Mucosa of stomach (tissue), 1 donor: ENCODE measurements at regions not wholly inside any gene's neighbourhood (a gene's known extent, or its start where the extent isn't known, plus 50 kb on each side); places are given as distances from the start of the nearest gene placed in this dataset.

Source experiments
- H3K27me3 ChIP-seq: one replicate; pipeline ENCODE4 v1.7.0; 2013; ENCODE audit warnings: mild to moderate bottlenecking, low read length; ENCODE audit not compliant: control insufficient read depth, insufficient read depth
- H3K36me3 ChIP-seq: one replicate; pipeline ENCODE4 v1.7.0; 2013; ENCODE audit warnings: low read length; ENCODE audit not compliant: control insufficient read depth, insufficient read depth
- H3K4me1 ChIP-seq: one replicate; pipeline ENCODE4 v1.7.0; 2013; ENCODE audit warnings: mild to moderate bottlenecking, low read length; ENCODE audit not compliant: control insufficient read depth, insufficient read depth
- H3K4me3 ChIP-seq: one replicate; pipeline ENCODE4 v1.7.0; 2013; ENCODE audit warnings: low read length
- H3K9ac ChIP-seq: one replicate; pipeline ENCODE4 v1.7.0; 2013; ENCODE audit warnings: mild to moderate bottlenecking, low read length, moderate library complexity
- H3K9me3 ChIP-seq: one replicate; pipeline ENCODE4 v1.7.0; 2013; ENCODE audit warnings: mild to moderate bottlenecking, low read length, moderate library complexity; ENCODE audit not compliant: control insufficient read depth
- donor health status: Pancreatic carcinoma.

DNA sequence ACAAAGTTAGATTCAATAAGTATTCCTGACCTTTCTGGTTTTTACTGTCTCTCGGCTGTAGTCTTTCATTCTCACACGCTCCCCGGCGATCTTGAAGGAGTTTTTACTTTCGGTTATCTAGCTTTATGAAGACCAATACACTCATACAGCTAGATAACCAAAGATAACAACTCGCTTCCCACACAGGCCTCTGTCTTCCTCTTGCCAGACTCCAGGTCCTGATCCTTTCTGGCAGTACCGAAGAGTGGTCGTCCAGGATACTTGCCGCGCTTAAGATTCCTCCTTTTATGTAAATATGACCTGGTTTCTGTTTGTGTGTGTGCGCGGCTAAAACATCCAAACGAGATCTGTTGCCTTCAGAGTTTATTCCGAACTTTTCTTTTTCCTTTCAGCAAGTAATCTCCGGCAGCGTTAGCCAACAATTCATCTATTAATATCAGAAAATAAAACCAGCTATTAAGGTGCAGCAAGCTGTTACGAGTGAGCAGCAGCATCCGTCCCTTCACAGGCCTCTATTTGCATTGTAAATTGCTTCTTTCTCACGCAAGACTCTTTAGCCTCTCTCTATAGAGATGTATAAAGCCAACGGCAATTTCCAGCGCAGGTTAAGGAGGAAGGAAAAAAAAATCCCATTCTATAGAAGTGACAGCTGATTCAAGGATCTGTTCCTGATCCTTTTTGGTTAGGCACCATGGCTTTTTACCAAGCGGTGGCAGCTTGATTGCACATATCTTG is 216.1 kb downstream of the MEF2C start:
- H3K9ac ChIP-seq = no peak overlapping the region
- H3K27me3 ChIP-seq = peaks cover 79% of the 10 kb centered on the region
- H3K4me3 ChIP-seq = no peak overlapping the region
- H3K4me1 ChIP-seq = no peaks in the 10 kb centered on the region
- H3K36me3 ChIP-seq = no peaks in the 10 kb centered on the region
- no peaks in the 10 kb centered on the region for H3K9me3 ChIP-seq

DNA sequence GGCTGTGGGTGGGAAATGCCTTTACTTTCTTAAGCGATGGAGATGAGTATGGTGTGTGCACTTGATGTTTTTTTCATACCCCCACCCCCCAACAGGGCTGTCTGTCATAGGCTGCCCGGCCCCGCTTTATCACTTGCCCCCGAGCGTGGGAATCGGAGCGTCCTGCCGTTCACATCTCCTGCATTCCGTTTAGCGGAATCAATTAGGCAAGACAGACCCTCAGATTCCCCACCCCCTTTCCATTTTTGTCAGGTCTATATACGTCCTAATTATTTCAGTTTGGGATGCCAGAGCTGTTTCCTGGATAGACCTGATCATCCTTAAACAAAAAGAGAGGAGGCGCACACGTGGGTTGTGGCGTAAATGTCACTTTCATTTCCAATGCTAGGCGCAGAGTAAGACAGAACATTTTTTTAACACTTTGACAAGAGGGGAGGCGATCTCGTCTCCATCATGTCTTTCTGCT is 217.2 kb downstream of the MEF2C start:
- H3K27me3 ChIP-seq = peaks cover 82% of the 10 kb centered on the region
- H3K4me1 ChIP-seq = peaks cover 6% of the 10 kb centered on the region
- no peaks in the 10 kb centered on the region for H3K36me3 ChIP-seq
- no peak overlapping the region for H3K4me3 ChIP-seq
- H3K9me3 ChIP-seq = no peaks in the 10 kb centered on the region
- H3K9ac ChIP-seq = no peak overlapping the region

DNA sequence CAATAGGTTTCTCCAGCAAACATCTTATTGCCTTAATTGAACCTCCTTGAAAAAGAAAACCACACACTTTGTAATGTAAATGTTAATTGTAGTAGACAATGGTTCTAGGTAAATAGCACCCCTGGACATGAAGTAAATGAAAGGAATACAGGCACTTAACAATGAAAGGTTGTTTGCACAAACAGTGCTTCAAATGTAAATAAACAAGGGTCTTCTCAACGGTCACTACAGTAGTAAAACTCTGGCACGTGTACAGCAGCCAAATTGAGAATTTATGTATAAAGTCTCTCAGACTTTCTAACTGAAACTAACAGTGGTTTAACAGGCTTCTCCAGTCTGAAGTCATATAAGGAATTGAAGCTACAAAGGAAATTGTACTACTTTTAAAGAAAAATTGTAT is 218.3 kb downstream of the MEF2C start:
- H3K4me3 ChIP-seq = no peak overlapping the region
- peaks cover 84% of the 10 kb centered on the region for H3K27me3 ChIP-seq
- H3K9ac ChIP-seq = no peak overlapping the region

DNA sequence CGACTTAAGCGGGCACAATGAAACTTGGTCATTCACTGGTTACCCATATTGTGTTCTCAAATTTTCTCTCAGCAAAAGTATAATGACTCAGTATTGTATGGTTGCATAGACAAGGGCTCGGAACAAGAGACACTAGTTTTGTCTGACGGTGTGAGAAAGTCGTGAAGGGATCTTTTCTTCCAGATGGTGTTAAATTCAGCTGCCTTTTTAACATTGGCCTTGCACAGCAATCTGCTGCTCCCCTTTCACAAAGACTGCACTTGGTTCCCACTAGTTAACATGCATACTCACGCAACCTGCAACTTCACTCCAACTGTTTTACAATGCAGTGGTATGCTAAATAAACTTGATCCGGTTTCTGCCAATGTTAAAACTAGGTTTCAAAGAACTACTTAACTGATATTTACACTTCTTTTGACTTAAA is 219.2 kb downstream of the MEF2C start:
- peaks cover 10% of the 10 kb centered on the region for H3K4me1 ChIP-seq
- H3K9ac ChIP-seq = no peak overlapping the region
- H3K9me3 ChIP-seq = no peaks in the 10 kb centered on the region
- H3K27me3 ChIP-seq = peaks cover 88% of the 10 kb centered on the region
- no peak overlapping the region for H3K4me3 ChIP-seq
- no peaks in the 10 kb centered on the region for H3K36me3 ChIP-seq

More for the DNA sequence above, 218.3 kb downstream of the MEF2C start:
- H3K4me1 ChIP-seq = peaks cover 10% of the 10 kb centered on the region
- H3K36me3 ChIP-seq = no peaks in the 10 kb centered on the region
- no peaks in the 10 kb centered on the region for H3K9me3 ChIP-seq

DNA sequence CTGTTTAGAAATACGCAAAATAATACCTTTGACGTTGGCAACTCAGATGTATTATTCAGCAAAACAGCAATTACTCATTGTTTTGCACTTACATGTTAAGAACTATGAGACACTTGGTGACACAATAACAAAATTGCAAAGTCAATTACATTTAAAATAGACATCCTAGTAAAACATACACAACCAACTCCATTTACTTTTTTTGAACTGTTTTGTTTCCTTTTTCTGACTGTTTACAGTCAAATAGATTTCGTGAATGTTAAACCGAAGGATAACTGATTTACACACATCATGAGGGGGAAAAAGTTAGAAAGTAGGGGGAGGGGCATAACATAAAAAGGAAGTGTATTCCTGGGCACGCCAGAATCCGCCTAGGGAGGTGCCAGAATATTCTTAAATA is 220.1 kb downstream of the MEF2C start:
- Histone ChIP-seq H3K9me3 (no peaks in the 10 kb centered on the region), H3K4me1 (peaks cover 10% of the 10 kb centered on the region), H3K27me3 (peaks cover 87% of the 10 kb centered on the region), H3K9ac (no peak overlapping the region), H3K36me3 (no peaks in the 10 kb centered on the region), H3K4me3 (no peak overlapping the region)

DNA sequence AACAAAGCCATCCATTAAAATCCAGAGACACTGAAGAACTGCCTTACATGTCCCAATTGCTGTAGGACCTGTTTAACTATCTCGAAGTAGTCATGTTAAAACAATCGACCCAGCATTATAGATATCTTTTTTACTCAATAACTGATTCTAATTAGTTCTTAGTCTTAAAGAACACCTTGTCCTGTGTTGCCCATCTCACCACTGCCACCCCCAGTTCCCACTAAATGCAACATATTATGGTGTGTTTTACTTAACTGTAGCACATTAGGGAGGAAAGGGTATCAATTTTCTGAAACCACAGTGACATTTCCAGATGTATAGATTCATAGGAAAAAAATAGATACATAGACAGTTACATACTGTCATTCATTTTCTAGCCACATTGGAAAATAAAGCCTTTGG is 221.2 kb downstream of the MEF2C start:
- Histone ChIP-seq H3K36me3 (no peaks in the 10 kb centered on the region), H3K9me3 (no peaks in the 10 kb centered on the region), H3K4me1 (peaks cover 10% of the 10 kb centered on the region), H3K27me3 (peaks cover 77% of the 10 kb centered on the region), H3K4me3 (no peak overlapping the region), H3K9ac (no peak overlapping the region)

DNA sequence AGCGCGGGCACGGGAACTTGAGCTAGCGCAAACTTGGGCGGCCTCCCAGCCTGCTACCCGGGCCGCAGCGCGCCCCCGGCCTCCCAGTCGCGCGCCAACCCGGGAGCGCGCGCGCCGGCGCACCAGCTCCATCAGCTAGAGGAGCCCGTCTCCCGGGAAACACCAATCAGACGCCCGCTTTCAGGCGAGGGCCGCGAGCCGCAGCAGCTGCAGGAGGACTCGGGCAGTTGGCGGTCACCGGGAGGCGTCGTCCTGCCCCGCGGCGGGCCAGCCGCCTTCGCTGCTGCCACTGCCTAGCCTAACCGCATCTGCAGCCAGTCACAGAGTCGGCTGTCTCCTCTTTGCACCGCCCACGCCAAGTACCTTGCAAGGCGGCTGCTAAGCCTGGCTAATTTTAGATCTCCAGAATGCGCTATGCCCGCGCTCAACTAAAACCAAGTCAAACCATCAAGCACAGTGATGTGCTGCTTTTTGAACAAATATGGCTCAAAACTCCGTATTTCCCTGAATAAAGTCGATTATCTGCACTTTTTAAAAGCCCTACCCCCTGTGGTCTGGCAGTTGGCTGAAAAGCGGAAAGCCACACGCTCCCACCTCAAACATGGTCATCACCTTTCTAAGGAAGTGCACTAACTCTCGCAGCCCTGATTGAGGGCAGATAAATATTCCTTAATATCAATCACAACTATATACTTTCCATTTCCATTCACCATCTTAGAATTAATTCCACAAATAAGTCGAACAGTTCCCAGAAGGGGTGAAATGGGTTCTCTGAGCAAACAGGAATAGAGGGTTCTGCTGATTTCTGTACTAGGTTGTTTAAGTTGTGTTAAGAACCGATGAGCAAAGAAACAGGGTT is 221.8 kb downstream of the MEF2C start:
- Histone ChIP-seq H3K36me3 (no peaks in the 10 kb centered on the region), H3K4me1 (peaks cover 10% of the 10 kb centered on the region), H3K27me3 (peaks cover 71% of the 10 kb centered on the region), H3K4me3 (no peak overlapping the region), H3K9ac (no peak overlapping the region), H3K9me3 (no peaks in the 10 kb centered on the region)

GRCh38 chr5:88660264-88660946 is 222.6 kb downstream of the MEF2C start:
- H3K4me1 ChIP-seq = peaks cover 10% of the 10 kb centered on the region
- H3K4me3 ChIP-seq = no peak overlapping the region
- H3K27me3 ChIP-seq = peaks cover 63% of the 10 kb centered on the region
- no peak overlapping the region for H3K9ac ChIP-seq
- no peaks in the 10 kb centered on the region for H3K36me3 ChIP-seq
- H3K9me3 ChIP-seq = no peaks in the 10 kb centered on the region

DNA sequence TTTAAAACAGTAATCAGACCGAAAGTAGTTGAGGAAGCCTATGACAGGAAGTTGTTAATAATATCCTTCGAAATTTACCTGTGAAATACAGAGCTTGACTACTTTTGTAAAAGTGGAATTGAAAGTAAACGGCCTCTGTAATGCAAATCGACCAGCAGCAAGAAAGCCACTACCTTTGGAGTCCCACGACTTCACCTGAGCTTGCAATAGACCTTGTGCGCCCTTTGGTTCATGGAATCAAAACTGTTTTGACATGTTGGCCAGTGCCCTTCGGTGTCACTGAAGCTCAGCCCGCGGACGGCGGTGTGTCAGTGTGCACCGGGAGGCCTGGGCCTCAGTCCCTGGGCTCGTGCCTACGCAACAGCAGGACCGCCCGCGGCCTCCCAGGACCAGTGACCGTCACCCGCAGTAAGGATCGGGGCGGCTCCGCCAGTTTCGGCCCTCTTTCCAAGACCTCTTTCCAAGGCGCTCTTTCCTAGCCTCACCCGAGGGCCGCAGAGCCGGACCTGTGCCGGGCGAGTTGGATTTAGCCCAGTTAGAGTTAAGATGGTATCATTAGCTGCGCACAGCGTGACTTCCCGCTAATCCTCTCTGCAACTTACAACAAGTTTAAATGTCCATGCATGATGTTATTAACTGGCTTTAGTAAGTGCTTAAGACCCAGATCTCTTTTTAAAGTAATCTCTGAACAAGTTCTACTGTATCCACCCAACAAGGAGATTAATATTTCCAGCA is 223.3 kb downstream of the MEF2C start:
- peaks cover 56% of the 10 kb centered on the region for H3K27me3 ChIP-seq
- no peak overlapping the region for H3K4me3 ChIP-seq
- H3K9ac ChIP-seq = no peak overlapping the region

GRCh38 chr5:88658886-88659285 is 224.1 kb downstream of the MEF2C start:
- H3K9me3 ChIP-seq = no peaks in the 10 kb centered on the region
- peaks cover 51% of the 10 kb centered on the region for H3K27me3 ChIP-seq
- H3K36me3 ChIP-seq = no peaks in the 10 kb centered on the region
- H3K4me1 ChIP-seq = peaks cover 10% of the 10 kb centered on the region
- H3K4me3 ChIP-seq = no peak overlapping the region
- no peak overlapping the region for H3K9ac ChIP-seq

More for the DNA sequence above, 223.3 kb downstream of the MEF2C start:
- H3K36me3 ChIP-seq = no peaks in the 10 kb centered on the region
- H3K4me1 ChIP-seq = peaks cover 10% of the 10 kb centered on the region
- H3K9me3 ChIP-seq = no peaks in the 10 kb centered on the region

DNA sequence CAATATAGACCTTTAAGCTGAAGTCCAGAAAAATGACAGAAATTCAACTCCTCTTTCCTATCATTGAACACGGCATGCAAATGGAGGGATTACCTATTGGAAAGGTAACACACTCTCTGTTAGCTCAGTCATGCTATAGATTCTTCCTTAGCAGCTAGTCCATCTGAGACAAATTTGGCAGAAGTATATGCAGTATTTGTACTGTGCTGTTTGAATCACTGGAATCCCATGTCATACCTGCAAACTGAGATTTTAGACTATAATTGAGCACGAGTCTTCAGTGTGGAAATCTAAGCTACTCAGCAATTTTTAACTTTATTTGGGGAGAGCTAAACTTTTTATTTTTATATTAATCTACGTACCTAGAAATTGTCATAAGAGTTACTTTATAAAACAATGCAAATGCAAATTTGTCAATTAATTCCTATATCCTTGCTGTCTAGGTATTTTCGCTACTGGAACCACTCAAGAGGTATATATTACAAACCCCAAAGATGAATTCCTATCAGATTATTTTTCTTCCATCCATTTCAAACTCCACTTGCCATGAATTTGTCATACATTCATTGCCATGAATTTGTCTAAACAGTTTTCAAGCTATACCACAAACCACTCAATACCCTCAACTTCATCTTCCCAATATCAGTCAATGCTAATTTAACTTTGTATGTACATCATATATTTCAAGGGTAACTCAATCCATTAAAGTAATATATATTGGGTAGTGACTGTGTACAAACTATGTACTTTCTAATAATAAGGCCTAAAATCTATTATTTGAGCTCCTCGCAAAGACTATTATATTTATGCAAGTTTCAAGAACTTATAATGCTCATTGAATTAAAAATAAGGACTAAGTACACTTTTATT is 224.8 kb downstream of the MEF2C start:
- Histone ChIP-seq H3K36me3 (no peaks in the 10 kb centered on the region), H3K9ac (no peak overlapping the region), H3K4me3 (no peak overlapping the region), H3K9me3 (no peaks in the 10 kb centered on the region), H3K27me3 (peaks cover 44% of the 10 kb centered on the region), H3K4me1 (peaks cover 10% of the 10 kb centered on the region)
